ENCODE measurements at regions not wholly inside any gene's neighbourhood (a gene's known extent, or its start where the extent isn't known, plus 50 kb on each side); places are given as distances from the start of the nearest gene placed in this dataset.

DNA sequence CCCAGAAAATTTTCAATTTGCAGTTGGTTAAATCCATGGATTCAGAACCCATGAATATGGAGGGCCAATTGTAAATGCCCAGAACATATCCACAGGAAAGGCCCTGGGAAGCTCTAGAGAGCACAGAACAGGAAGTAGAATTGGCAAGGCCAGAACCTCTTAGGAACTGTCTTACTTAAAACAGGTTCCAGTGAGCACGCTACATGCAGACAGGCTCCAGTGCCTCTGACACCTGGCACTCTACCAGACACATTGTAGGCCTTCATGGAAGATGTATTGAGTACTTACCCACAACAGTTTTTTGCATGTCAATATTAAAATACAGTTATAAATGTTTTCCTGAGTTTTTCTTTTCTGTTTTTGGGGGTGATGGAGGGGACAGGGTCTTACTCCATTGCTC is 188.2 kb upstream of the FRMD6 start:
- Histone ChIP-seq H3K9me1 (replicated peaks; ENCODE audit: control insufficient read depth, extremely low read depth, insufficient read depth, low read length) (no peaks in the 10 kb centered on the region), H3K9ac (replicated peaks; ENCODE audit: extremely low read depth, insufficient read depth, low read length) (no peak overlapping the region), H3K36me3 (ENCODE audit: control insufficient read depth in 2 of 2, extremely low read depth in 1 of 2, insufficient read depth in 2 of 2, low read length in 2 of 2) (no peaks in the 10 kb centered on the region), H3K79me2 (ENCODE audit: control insufficient read depth, insufficient read depth, low read length) (no peaks in the 10 kb centered on the region), H3K4me2 (ENCODE audit: insufficient read depth, low read length) (no peak overlapping the region), H3K27ac (ENCODE audit: insufficient read depth, low read depth, low read length) (no peak overlapping the region), H3K9me3 (replicated peaks; ENCODE audit: control insufficient read depth, insufficient read depth, low read length) (no peaks in the 10 kb centered on the region), H2AFZ (ENCODE audit: low read depth, low read length) (no peak overlapping the region), H3K4me1 (ENCODE audit: control insufficient read depth, extremely low read depth, insufficient read depth, low read length) (peaks cover 11% of the 10 kb centered on the region), H4K20me1 (replicated peaks; ENCODE audit: control insufficient read depth, extremely low read depth, insufficient read depth, low read length) (no peaks in the 10 kb centered on the region), H3K27me3 (ENCODE audit: control insufficient read depth in 2 of 2, insufficient read depth in 2 of 2, low read length in 2 of 2) (no peaks in the 10 kb centered on the region), H3K4me3 (replicated peaks in 1 of 3; ENCODE audit: insufficient read depth in 1 of 3, low read depth in 1 of 3, low read length in 3 of 3) (no peak overlapping the region)
- FAIRE-seq (no peak), DNase-seq (ENCODE audit: low read depth, low spot score) (no peak)
- dilution Hi-C loops (cut with MboI; ENCODE audit: extremely low pct_ligation_motif_present, low sequenced_read_pairs) = no loop called here
- TF ChIP-seq MAX (IDR thresholded peaks at IDR 0.05; ENCODE audit: insufficient read depth, insufficient read length) = no peak
- no peak for TF ChIP-seq POLR2AphosphoS5 (IDR thresholded peaks at IDR 0.05; ENCODE audit: insufficient read depth, low read depth, low read length)
- no peak for TF ChIP-seq EZH2 (IDR thresholded peaks at IDR 0.05; ENCODE audit: borderline replicate concordance, low read depth, low read length, severe bottlenecking)
- no peak for TF ChIP-seq GATA2 (IDR thresholded peaks at IDR 0.05; ENCODE audit: insufficient read depth, insufficient read length, low read depth, low read length)
- no peak for TF ChIP-seq CTCF (IDR thresholded peaks at IDR 0.05; ENCODE audit: extremely low read depth in 1 of 2, insufficient read depth in 1 of 2, low read depth in 1 of 2, low read length in 2 of 2)
- TF ChIP-seq POLR2A (IDR thresholded peaks at IDR 0.05; ENCODE audit: low read depth, low read length) = no peak
- TF ChIP-seq MYC (IDR thresholded peaks at IDR 0.05; ENCODE audit: low read depth, low read length) = no peak
- TF ChIP-seq JUN (IDR thresholded peaks at IDR 0.05; ENCODE audit: borderline replicate concordance, insufficient read depth, insufficient read length, low read depth) = no peak
- ChIA-PET POLR2A (no interaction called here), CTCF (no interaction called here)
- BruUV-seq (replicated peaks) = no TSS peak
- intact Hi-C loops (cut with micrococcal nuclease) = no loop called here

Data from endothelial cell of umbilical vein (primary cell).